Right forelimb (tissue), 1 donor: ENCODE measurements at regions not wholly inside any gene's neighbourhood (a gene's known extent, or its start where the extent isn't known, plus 50 kb on each side); places are given as distances from the start of the nearest gene placed in this dataset.

Experiments used
- DNase-seq: peaks from one replicate; pipeline ENCODE4 v3.0.0-alpha.2; 2018

DNA sequence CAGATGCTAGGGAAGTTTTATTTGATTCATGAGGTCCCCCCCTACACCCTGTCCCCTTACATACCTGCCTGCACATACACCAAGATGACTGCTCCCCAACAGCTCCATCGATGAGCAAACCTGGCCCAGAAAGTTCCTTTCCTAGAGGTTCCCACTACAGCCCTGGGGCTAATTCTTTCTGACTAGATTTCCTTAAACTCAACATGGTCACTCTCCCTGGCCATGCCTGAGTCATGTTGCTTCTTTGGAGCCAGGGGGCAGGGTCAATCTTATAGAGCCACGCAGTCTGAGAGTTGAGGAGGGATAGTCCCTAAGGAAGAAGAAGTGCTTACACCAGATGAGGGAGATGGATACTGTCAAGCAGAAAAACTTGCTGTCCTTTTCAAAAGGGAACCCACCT lies 67.7 kb upstream of the GLI2 start:
- DNase-seq = peak; percentile 28

DNA sequence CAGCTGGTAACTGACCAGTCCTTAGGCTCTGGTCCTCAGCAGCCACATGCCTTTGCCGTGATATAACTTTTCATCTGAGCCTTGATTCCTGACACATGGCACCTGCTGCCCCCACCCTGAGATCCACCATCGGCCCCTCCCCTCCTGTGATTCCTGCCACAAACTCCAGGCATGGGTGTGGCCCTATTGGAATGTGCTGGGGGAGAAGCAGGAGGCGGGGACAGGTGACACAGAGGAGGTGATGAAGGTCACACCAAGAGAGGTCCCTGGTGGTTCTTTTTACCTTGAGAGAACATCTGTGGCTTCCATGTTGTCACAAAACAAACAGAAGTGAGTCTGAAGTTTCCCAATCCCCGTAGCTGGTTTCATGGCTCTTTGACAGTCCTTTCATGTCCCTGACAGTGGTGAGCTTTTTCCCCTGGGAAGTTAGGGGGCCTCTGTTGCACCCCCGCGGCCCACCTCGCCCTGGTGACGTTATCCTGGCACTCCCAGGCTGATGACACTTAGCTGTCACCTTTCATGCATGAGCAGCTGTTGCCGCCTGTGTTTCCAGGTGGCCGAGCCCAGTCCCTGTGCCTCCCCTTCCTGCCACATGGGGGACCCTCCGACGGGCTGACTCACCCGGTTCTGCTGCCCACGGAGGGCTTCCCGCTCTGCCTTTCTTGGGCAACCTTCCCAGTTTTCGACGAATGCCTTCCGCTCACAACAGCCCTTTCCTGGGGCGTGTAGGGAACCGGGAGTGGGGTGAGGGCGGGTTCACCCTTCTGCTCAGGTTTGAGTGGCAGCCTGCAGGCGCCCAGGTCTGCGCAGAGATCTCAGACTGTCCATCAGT lies 66.3 kb upstream of the GLI2 start:
- peak; percentile 62 for DNase-seq

DNA sequence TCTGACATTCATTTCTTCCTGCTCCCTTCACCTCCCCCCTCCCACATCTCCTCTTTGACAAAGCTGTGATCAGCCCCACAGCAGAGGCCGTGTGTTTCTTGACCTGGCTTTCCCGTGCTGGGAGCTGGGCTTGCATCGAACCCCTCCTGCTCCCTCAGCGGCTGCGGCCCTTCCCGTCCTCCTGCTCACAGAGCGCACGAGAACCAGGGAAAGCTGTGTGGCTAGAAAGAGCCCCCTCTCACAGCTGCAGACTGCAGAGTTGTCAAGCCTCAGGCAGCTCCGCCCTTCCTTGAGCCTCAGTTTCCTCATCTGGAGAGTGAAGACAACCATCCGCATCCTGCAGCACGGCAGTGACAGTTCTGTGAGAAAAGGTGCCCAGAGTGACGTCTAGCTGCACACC lies 65.7 kb upstream of the GLI2 start:
- DNase-seq = peak; percentile 32

DNA sequence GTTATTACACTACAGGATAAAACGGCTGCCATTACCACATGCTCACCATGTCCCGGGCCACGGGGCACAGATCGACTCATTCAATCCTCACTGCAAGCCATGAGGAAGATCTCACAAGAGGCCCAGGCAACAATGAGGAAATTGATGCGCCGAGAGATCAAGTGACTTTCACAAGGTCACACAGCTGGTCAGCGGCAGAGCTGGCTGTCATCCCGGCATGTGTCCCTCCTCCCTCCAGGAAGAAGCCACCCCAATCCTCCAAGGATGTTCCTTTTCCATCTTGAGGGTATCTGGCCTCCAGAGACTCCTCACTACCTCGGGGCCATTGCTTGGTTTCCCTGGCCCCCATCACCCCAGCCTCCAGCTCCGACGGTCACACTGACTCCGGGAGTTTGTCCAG lies 65.3 kb upstream of the GLI2 start:
- no peak for DNase-seq

DNA sequence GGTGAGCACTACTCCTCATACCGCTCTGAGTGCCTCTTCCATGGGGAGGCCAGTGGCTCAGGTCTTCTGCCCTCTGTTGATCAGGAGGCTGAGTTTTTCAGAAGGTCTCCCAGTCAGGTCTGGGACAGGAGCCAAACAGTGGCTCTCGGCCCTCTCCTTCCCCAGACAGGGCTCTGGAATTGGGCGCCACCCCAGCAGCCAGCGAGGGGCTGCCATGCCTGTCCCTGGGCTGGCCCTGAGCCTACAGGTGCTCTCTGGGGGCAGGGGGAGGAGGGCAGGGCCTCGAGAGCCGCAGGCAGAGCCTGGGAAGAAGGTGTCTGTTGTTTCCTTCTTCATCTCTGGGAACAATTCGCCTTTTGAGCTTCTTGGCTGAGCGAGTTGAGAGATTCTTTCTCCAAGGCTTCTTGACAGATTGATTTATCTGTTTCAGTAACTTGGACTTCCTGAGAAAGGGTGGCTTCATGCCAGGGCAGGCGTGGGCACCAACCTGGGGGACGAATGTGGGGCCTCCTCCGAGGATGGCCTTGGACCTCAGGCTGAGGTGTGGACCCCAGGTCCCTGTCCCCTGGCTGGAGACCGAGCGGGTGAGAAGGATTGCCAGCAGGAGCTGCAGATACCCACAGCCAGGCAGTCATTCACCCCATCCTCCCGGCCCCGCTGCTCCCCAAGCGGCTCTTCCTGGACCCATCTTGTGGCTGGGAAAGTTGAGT lies 64.7 kb upstream of the GLI2 start:
- peak; percentile 41 for DNase-seq

DNA sequence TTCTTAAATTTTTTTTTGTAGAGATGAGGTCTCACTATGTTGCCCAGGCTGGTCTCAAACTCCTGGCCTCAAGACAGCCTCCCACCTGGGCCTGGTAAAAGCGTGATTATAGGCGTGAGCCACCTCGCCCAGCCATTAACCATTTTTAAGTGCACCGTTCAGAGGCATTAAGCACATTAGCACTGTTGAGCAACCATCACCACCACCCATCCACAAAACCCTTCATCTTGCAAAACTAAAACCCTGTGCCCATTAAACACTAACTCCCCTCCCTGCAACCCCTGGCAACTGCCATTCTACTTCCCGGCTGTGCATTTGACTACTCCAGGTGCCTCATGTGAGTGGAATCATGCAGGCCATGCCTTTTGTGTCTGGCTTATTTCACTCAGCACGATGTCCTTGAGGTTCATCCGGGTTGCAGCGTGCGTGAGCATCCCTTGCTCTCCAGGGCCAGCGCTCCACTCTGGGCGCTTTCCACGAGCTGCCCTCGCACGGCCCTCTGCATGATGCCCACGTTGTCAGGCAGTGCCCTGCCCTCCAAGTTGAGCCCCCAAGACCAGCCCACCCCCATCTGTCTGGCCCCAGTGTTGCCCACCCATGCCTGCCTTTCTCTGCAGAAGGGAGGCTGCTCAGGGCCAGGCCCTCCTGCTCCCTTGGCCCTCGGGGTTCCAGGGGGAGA lies 63.0 kb upstream of the GLI2 start:
- DNase-seq = peak; percentile 26

DNA sequence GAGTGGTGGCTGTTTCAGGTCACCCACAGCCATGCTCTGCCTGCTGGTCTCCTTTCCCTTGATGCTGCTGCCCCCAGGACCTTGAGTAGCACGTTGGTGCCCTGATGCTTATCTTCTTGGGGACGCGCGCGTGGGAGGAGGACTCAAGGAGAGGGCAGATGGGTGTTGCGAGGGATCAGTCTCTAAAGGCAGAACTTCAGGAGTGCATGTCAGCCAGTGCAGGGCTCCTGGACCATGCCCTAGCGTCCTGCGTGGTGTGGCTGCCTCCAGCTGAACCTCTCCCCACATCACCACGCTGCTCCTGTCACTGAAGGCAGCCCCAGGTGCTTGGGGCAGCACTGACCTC lies 62.5 kb upstream of the GLI2 start:
- DNase-seq = no peak

DNA sequence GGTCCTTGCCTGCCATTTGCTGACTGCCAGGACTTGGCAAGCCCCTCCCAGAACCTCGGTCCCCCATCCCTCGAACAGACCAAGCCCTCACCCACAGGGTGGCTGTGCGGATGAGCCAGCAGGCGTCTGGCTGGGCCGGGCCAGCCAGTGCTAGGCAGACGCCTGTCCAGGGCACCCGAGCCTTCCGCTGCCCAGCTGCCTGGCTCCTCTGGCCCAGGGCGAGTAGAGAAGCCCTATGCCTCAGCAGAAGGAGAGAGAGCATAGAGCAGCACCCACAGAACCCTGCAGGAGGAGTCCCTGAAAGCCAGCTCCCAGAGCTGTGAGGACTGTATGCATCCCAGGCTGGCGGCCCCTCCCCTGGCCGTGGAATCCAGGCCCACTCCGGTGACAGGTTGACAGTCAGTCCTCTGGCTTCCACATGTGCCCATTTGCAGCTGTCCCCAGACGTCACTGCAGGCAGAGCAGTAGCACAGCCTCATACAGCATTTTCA lies 62.1 kb upstream of the GLI2 start:
- DNase-seq = peak; percentile 34

DNA sequence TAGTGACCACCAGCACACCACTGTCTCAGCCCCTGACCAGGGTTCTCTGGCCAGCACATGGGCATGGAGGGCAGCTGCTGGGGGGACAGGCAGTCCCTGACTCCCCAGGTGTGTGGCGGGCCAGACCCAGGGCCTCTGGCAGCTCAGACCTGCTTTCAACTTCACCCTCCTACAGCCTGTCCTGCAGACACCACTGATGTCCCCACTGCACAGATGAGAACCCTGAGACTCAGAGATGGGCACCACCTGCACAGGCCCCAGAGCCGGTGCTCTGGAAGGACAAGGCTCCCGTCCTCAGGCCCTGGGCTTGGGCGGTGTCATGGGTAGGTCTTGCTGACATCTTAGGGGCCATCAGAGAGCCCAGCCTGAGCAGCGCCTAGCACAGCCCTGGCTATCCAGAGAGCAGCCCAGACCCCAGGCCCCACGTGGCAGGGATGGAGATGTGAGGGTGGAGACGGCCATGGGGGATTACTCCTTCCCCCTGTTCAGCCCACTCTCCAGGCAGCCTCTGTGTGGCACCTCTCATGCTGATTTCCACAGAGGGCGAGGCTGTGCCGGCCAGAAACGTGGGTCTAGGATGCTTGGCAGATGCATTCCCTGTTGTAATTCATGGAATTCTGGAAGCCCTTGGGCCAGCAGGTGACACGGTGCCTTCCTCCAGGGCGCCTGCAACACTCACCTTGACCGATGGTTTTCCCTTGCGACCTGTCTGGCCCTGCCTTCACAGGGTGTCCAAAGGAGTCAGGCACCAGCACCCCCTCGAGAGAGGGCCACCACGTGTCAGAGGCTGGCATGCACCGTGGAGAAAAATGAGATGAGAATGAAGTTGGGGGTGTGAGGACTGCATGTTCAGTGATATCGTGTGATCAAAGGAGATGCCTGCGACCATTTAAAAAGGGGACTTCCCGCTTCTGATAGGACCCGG lies 61.2 kb upstream of the GLI2 start:
- DNase-seq = peak; percentile 21

DNA sequence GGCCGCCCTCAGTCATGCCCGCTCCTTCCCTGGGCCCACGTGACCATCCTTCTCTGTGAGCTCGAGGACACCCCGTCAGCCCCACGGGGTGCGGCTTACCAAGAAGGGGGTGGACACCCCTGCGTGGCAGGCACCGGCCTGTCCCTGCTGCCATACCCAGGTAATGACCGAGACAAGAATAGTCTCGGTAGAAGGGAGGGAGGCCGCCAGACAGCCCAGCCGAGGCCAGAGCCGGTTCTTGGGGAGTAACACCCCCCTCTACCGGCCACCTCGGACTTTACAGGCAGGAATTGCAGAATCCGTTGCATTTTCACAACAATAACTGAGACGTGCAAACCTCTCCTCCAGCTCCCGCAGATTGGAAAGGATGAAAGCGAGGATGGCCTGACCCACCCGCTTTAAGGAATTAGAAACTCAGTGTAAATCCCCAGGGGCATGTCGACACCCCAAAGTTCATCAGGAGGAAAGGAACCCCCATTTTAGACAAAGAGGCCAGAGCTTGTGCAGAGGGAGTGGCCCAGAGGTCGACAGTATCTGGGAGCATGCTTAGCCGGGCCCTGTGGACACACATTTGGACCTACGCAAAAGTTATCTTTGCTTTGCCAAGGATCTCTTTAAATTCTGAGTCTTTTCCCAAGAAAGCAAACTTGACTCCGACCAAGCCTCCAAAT lies 60.1 kb upstream of the GLI2 start:
- DNase-seq = peak; percentile 75

DNA sequence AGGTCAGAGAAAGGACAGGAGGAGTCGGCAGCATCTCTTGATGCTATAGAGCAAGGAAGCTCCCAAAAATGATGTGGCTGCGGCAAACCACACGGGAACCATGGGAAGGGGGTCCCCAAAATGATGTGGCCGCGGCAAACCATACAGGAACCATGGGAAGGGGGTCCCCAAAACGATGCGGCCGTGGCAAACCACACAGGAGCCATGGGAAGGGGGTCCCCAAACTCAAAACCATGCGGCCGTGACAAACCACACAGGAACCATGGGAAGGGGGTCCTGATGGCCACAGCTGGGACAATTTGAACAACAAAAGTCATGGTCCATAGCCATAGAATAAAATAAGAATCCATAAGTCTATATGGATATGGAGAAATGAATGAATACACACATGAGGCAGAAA lies 58.4 kb upstream of the GLI2 start:
- DNase-seq = no peak

DNA sequence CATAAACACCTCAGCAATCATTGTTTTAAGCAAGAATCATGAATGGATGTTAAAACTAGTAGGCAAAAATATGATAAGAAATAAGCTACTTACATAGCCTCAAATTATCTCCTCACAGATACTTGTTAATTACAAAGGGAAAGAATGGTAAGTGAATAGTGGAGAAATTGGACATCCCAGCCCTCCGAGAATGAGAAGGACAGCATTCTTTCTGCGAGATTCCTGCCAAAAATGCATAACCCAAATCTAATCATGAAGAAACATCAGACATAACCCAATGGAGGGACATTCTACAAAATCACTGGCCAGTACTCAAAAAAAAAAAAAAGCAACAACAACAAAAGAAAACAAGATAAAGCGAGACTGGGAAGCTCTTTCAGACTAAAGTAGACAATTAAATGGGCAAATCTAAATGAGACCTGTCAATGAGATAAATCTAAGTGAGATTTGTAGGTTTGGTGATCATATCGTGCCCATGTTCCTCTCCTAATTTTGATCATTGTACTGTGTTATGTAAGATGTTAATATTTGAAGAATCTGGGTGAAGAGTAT lies 57.9 kb upstream of the GLI2 start:
- DNase-seq = no peak

DNA sequence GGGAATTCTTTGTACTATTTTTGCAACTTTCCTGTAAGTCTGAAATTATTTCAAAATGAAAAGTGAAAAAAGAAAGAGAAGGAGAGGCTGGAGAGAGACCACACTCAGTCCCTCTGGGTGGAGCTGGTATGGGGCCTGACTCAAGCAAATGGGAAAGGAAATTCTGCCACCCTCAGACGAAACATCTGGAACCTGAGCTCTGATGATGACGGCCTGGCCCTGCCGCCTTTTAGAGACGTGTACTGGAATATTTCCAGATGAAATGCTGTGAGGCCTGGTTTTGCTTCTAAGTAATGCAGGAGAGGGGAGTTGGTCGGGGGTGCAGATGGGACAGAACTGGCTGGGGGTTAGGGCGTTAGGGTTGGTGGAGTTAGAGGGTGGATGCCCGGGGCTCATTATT lies 57.4 kb upstream of the GLI2 start:
- DNase-seq = no peak

DNA sequence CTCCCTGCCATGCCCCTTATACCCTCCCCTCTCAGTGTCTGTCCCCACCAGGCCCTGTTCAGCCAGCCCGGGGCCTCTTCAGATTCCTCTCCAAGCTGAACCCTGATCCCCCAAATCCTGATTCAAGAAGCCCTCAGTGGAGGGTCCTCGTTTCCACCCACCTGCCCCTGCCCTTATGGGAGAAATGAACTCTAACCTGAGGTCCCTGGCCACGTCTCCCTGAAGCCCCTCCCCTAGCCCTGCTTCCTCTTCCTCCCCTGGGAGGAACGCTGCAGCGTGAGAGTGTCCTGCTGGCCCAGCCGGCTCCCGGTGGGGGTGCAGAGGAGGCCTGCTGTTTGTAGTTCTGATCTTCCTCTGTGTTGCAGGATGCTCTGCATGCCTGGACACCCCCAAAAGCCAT lies 56.7 kb upstream of the GLI2 start:
- no peak for DNase-seq

DNA sequence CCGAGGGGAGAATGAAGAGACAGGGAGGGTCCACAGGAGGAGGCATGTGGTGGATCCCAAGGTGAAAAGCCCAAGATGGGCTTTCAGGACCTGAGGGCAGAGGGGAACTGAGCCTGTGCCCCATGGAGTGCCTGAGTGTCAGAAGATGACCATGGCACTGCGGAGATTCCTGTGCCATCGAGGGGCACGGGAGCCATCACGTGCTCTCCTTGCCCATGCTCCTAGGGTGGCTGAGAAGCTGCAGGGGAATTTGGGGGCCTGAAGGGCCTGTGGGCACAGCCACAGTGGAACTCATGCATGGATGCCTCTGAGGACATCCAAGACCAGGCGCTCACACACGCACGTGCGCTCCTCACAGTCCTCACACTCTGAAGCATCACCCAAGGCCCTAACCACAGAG lies 56.1 kb upstream of the GLI2 start:
- DNase-seq = no peak

DNA sequence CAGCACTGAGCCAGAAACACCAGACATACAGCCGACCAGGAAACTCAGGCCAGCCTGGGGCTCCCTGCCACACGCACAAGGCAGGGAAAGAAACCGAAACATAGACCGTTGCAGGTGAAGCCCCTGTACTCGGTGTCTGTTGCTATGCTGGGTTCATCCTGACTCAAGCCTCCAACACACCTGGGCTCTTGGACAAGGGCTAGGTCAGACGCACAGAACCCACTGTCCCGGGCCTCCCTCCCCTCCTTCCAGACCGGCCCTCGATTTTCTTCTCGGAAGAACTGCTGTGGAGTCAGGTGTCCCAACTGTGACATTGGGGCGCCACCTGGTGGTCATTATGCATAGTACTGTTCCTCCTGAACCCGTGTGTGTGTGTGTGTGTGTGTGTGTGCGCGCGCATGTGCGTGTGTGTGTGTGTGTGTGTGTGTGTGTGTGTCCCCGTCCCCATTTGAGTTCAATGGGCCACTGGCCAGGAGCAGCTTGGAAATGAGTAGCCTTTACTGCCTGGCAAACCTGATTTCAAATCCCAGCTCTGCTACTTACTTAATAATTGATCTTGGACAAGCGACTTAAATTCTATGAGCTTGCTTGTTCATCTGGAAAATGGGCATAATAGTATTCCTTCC lies 55.4 kb upstream of the GLI2 start:
- DNase-seq = peak; percentile 90

DNA sequence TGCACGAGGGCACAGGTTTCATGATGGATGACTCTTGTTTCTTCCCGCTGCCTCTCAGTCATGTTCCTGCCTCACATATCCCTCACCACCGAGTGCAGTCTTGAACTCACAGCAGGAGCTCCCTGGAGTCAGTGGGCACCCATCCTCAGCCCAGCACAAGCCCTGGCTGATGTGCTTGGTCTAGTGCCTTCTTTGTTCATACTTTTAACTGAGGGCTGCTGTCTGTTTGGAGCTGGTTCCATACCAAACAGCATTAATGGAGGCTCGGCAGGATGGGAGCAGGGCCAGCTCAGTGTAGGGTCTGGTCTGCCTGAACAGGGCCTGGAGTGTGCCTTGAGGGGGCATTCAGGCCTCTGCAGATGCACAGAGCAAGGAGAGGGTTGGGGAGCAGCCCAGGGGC lies 54.5 kb upstream of the GLI2 start:
- no peak for DNase-seq

DNA sequence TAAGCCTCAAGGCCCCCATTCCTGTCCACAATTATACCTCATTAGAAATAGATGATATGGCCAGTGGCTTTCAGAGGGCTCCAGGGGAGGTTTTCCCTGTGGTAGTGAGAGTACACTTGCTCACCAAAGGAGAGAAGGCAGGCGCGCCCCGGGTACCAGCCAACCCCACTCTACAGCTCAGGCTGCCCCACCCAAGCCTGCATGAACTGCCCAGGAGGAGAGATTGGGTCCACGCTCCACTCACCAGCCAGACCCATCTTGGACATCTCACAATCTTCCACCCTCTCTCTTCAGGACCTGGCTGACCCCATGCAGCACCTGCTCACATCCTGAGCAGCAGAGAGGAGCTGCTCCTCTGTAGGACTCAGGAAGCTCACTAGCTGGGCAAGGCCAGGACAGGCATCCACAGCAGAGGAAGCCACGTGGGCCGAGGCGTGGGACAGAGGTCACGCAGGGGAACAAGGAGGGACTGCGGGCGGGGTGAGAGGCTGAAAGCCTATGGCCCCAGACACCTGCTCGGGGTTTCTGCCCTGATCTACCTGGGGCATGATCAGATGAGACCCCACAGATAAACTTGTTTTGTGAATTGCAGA lies 53.9 kb upstream of the GLI2 start:
- no peak for DNase-seq

DNA sequence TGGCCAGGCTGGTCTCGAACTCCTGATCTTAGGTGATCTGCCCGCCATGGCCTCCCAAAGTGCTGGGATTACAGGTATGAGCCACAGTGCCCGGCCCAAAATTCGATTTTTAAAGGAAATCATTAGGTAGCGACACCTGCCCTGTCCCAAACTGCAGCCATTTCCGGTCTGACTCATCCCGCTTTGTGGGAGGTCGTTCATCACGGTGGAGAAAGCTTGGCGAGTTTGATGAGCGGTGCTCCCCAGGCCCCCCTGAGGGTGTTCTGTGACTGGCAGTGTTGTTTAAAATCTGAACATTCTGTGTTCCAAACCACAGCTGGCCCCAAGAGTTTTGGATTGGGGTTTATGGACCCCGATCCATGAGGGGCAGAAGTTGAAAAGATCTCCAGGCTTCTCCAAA lies 53.0 kb upstream of the GLI2 start:
- no peak for DNase-seq

DNA sequence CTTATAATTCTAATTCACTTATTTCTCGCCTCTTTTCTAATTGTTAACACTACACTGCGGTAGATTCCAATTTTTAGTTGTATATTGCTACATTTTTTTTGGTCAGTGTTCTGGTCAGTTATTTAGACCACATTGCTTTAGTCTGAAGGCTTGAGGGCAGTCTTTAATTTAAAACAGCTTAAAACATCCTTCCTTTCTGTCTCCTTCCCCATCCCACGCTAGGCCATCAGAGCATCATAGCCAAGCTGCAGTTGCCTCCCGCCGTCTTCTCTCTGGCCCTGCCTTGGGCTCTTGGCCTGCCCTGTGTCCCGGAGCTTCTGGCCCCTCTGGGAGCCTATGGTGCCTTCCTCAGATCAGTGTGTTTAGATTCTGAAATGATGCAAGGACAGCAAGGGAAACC lies 52.6 kb upstream of the GLI2 start:
- DNase-seq = no peak

DNA sequence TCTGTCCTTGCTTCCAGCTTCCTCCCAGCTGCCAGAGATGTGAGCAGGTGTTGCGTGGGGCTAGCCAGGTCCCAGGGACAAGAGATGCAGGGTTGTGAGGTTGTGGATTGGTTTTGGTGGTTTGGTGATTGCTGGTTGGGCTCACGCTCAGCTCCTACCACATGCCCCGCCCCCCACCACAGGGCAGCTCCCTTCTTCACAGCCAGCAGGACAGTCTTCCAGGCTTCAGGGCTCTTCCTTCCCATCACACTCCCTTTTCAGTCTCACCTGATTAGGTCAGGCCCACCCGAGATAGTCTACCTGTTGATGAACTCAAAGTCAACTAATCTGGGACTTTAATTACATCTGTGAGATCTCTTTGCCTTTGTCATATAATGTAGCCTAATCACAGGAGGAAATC lies 52.0 kb upstream of the GLI2 start:
- DNase-seq = no peak
